ENCODE measurements at regions not wholly inside any gene's neighbourhood (a gene's known extent, or its start where the extent isn't known, plus 50 kb on each side); places are given as distances from the start of the nearest gene placed in this dataset.
"Not testable (repeated sequence)": the region's sequence is repeated elsewhere in the genome, so short reads cannot be mapped to it uniquely, and the experiment has no call there.

DNA sequence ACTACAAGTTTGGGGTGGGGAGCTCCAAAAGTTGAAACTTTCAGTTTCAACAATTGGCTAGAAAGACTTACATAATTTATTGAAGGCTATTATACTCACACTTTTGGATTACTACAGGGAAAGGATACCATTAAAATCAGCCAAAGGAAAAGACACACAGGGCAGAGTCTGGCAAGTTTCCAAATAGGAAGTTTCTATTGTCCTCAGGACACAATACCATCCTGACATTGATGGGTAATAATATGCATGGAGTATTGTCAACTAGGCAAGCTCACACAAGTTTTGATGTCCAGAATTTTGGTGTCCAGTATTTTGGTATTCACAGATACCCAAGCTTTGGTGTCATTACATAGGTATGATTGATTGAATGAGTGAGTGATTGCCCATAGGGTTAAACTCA is 872.6 kb upstream of the SORCS1 start:
- DNase-seq (ENCODE audit: extremely low read depth in 1 of 11, low read depth in 9 of 11, low spot score in 4 of 11), result peak in 1 of 11 donors; percentile 2

- peak in 8 of 11 donors; percentile 1 to 22 (median 6) for DNase-seq (ENCODE audit: extremely low read depth in 1 of 11, low read depth in 9 of 11, low spot score in 4 of 11)
Measured at GRCh38 chr10:108036265-108036664, 871.8 kb upstream of the SORCS1 start.

DNA sequence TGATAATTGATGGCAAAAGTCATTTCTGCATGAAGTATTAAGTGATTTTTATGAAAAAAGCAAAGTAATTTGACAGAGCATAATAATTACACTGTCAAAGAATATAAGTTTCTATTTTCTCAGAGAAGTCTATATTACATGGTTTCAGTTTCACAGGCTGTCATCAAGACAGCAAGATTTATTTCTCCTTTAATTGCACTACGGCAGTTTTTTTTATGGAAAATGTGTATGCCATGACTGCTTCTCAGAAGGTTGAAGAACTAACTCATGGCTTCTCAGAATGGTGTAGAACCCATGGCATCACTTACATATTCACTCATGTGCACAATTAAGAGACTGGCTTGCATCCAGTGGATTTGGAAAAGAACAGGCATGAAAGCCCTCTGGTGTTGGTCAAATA is 870.3 kb upstream of the SORCS1 start:
- no peak for DNase-seq (ENCODE audit: extremely low read depth in 1 of 11, low read depth in 9 of 11, low spot score in 4 of 11)

GRCh38 chr10:108033518-108033917 is 869.0 kb upstream of the SORCS1 start:
- DNase-seq (ENCODE audit: extremely low read depth in 1 of 11, low read depth in 9 of 11, low spot score in 4 of 11), result not testable (repeated sequence)

GRCh38 chr10:108031505-108031904 is 867.0 kb upstream of the SORCS1 start:
- no peak for DNase-seq (ENCODE audit: extremely low read depth in 1 of 11, low read depth in 9 of 11, low spot score in 4 of 11)

DNA sequence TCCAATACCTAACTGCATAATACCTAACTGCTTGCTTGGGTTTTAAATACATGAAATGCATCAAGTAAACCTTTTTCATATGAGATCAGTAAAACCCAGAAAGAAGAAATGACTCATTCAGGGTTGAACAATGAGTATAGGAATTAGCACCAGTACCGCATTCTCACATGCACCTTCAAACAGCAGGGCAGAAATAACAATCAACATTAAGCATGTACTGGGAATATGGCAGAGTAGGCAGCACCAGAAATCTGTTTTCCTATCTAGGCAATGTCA is 850.3 kb upstream of the SORCS1 start:
- no peak for DNase-seq (ENCODE audit: extremely low read depth in 1 of 11, low read depth in 9 of 11, low spot score in 4 of 11)

DNA sequence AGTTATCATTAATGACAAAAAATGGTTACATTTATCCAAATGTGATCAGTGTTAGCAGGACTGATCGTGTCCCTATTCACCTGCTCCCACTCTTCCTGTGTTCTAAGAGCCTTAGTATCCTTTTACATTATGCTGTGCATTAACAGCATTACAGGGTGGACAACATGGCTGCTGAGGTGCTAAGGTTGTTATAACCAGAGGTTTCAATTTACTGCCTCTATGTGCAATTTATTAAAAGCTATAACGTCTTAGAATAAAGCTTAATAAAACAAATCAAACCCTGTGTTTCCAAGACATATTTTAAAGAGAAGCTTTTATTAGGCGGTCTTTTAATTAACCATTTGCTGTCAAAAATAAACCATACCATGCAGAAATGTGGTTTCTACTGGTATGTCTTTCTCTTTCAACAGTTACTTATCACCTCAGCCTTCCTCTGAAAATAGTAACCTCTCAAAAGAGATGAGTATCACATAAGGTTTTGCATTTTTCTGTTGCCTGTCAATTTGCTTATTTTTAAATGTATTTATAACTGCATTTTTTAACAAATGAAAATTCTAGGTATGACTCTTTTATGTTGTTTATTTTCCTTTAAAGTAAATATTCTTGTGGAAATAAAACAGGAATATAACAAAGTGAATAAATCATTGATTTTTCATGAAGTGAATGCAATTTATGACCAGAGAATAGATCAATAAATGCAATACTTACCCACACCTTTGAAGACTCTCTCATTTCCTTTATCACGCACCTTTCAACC is 849.8 kb upstream of the SORCS1 start:
- no peak for DNase-seq (ENCODE audit: extremely low read depth in 1 of 11, low read depth in 9 of 11, low spot score in 4 of 11)

DNA sequence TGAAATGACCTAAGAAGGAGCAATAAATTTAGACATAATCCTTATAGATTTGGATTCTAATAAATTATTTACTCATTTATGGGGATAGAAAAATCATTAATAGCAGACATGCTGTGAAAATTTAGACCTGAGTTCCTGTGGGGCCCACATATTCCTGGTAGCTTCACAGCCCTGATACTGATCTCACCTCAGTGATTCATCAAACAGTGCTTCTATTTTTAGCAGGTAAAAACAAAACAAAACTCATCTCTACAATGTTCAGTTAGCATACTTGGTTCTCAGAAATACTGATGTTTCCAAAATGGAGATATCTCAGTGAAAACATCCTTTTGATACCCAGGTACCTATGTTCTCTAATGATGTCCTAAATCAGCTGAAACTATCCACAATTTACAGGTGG is 841.1 kb upstream of the SORCS1 start:
- no peak for DNase-seq (ENCODE audit: extremely low read depth in 1 of 11, low read depth in 9 of 11, low spot score in 4 of 11)

DNA sequence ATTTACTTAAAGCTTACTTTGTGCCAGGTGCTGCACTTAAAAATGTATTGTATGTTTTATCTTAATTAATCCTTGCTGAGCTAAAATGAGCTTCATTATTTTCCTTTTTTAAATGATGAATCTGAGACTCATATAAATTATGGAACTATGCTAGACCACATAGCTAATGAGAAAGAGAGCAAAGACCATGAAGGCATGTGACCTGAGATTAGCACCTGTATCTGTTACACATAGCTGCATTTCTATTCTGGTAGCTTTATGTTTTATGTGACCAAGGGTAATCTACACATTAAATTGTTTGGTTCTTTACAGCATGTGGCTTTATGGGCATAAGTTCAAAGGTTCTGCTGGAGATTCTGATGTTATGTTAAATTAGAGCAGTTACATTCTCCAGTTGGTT is 839.1 kb upstream of the SORCS1 start:
- no peak for DNase-seq (ENCODE audit: extremely low read depth in 1 of 11, low read depth in 9 of 11, low spot score in 4 of 11)

DNA sequence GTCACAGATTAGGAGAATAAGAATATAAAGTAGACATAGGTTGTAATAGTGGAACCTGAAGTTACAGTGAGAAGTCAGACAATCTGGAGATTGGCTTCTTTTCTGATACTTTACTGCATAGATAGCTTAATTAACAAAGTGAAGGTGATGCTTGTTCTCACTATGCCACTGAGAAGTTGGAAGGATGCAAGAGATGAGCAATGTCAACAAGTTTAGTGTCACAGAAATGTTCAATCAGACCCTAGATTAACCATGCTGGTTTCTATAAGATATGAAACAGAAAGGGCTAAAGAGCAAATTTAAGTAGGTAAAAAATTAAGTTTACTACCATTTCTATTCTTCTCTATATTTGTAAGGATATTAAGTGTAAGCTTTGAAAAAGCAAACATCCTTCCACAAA is 838.6 kb upstream of the SORCS1 start:
- DNase-seq (ENCODE audit: extremely low read depth in 1 of 11, low read depth in 9 of 11, low spot score in 4 of 11), result no peak

DNA sequence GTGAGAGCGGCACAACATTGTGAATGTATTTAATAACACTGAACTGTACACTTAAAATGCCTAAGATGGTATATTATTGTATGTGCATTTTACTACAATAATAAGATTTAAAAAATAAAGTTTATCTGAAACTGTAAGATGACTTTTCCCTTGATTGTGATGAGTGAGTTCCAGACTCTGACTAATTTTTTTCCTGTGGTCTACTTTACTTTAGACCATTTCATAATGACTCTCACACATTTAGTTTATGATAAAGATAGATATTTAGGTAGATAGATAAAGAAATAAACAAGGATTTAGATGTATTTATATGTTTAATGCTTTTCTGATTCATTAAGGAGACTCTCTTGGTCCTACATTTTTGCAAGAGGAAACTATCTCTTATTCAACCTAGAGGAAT is 835.9 kb upstream of the SORCS1 start:
- DNase-seq (ENCODE audit: extremely low read depth in 1 of 11, low read depth in 9 of 11, low spot score in 4 of 11), result no peak

DNA sequence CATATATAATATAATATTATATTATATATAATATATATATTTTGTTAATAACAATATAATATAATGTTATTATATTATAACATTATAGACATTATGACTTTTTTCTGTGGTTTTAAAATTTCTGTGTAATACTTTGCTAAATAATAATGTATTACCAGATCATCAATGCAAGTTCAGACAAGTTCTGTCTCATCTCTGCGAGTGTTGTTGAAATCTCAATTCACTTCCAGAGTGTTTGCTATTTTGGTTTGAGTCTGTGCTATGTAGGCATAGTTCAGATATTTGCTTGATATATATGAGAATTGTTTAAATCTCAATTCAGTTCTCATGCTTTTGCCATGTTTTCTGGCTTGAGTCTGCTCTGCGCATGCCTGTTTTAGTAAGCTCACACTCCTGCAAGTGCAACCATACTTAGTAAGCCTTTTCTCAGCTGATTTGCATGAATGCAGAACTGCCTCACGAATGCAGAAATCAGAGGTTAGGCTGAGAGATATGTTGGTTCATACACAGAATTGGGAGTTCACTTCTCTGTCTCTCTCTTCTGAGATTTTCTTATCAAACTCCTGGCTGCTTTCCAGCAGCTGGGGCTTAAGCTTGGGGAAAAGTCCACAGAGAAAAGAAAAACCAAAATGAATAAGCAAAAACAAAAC is 830.2 kb upstream of the SORCS1 start:
- no peak for DNase-seq (ENCODE audit: extremely low read depth in 1 of 11, low read depth in 9 of 11, low spot score in 4 of 11)

DNA sequence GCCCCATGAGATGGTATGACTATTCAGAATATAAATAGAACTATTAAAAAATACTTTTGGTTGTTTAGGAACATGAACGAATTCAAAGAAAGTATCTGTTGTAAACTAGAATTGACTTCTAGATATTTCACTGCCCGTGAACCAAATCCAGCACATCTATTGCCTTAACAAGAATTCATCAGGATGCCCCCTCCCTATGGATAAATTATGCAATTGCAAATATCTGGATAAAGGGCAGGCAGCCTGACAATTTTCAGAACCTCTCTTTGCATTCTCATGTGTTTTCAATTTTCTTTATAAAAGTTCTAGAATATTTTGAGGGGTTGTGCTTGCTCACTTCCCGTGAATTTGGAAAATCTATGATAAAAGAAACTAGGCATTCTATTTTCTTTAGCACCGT is 822.1 kb upstream of the SORCS1 start:
- DNase-seq (ENCODE audit: extremely low read depth in 1 of 11, low read depth in 9 of 11, low spot score in 4 of 11), result no peak

DNA sequence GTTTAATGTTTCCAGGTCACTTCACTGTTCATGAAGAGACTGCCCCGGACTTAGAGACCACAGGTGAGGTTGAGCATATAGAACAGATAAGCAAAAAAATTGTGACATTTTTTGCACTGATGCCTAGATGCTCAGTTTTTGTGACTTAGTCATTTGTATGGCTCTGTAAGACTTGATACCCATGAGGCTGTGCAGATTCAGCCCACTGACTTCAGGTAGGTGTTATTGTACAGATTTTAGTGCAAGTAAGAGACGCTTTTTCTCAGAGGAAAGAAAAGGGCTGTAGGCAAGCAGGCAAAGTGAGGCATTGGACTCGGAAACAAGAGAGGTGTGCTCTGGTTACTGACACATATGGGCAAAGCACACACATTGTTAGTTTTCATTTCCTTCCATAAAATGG is 820.1 kb upstream of the SORCS1 start:
- DNase-seq (ENCODE audit: extremely low read depth in 1 of 11, low read depth in 9 of 11, low spot score in 4 of 11), result no peak

DNA sequence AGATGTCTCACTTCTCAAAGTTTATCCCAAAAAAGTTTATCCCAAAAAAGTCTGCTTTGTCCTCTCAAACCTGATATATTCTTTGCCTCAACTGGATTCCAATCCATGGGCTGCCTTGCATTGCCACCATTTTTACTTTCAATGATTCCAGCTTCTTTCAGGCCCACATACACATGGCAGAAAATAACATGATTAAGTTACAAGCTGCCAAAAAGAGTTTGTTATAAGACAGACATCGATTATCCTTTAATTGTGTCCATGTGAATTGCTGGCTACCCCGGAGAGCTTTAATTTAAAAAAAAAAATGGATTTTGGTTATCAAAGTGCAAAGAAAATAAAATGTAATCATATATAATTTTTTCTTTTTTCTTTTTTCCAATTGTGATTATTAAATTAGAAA is 819.6 kb upstream of the SORCS1 start:
- no peak for DNase-seq (ENCODE audit: extremely low read depth in 1 of 11, low read depth in 9 of 11, low spot score in 4 of 11)

DNA sequence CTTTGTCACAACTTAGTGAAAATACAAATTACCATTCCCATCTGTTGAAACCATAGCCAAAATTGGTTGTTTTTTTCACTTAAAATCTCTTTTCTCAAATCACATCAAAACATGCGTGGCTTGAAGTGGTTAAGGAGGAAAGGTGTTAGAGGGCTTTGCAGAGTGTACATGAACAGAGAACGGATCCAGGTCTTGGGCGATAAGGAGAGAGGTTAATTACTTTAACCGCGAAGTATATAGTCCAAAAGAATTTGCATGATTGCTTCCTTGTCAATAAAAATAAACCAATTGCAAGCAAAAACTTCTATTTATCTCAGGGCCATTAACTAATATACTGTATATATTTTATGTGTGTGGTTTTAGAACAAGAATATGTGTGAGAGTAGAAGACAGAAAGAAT is 813.9 kb upstream of the SORCS1 start:
- DNase-seq (ENCODE audit: extremely low read depth in 1 of 11, low read depth in 9 of 11, low spot score in 4 of 11), result no peak

- DNase-seq (ENCODE audit: extremely low read depth in 1 of 11, low read depth in 9 of 11, low spot score in 4 of 11), result no peak
Measured at GRCh38 chr10:107971973-107972372, 807.5 kb upstream of the SORCS1 start.

DNA sequence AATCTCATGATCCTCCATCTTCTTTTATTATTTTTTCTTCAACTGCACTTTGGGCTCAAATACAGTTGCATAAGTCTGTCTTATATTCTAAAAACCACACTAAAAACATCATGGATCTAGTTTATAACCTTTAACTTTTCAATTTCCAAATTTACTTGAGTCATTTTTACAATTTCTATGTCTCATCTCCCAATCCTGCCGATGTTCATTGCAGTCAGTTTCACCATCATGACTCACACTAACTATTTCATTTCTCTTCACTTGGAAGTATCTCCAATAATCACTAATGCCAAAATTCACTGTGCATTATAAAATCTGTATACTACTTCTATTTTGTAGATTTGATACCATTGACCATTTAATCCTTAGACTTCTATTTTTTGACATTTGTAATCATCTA is 806.9 kb upstream of the SORCS1 start:
- no peak for DNase-seq (ENCODE audit: extremely low read depth in 1 of 11, low read depth in 9 of 11, low spot score in 4 of 11)

GRCh38 chr10:107970512-107970911 is 806.0 kb upstream of the SORCS1 start:
- no peak for DNase-seq (ENCODE audit: extremely low read depth in 1 of 11, low read depth in 9 of 11, low spot score in 4 of 11)

DNA sequence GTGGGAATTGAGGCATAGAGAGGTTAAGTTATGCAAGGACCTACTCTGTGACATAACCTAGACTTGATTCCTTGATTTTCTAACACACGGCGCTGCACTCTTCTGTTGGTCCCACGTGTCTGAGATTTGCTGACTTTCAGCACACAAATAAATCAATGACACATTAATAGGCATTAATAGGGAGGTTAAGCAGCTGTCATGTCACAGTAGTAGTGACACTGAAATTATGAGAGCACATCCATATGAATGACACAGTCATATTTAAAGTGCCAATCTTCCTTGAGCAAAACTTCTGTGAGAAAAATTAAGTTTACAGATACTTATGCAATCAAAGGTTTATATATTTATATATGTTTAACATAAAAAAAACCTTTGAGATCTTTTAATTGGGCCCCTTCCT is 805.4 kb upstream of the SORCS1 start:
- no peak for DNase-seq (ENCODE audit: extremely low read depth in 1 of 11, low read depth in 9 of 11, low spot score in 4 of 11)

GRCh38 chr10:107966826-107967225 is 802.3 kb upstream of the SORCS1 start:
- no peak for DNase-seq (ENCODE audit: extremely low read depth in 1 of 11, low read depth in 9 of 11, low spot score in 4 of 11)
